ENCODE measurements at regions not wholly inside any gene's neighbourhood (a gene's known extent, or its start where the extent isn't known, plus 50 kb on each side); places are given as distances from the start of the nearest gene placed in this dataset.
A peak's percentile ranks its signal among the peaks of the same experiment; 100 is the strongest.

GRCh38 chr5:88524941-88525340 lies 256.3 kb upstream of the TMEM161B start:
- DNase-seq (ENCODE audit: low spot score in 2 of 2) (no peak), ATAC-seq (replicated peaks; ENCODE audit: extremely low read depth, poor library complexity, severe bottlenecking) (no peak)
- no peaks in the 10 kb centered on the region for H3K4me1 Mint-ChIP-seq
- peaks cover 61% of the 10 kb centered on the region for H3K27me3 Mint-ChIP-seq
- H3K36me3 Mint-ChIP-seq (ENCODE audit: insufficient read depth) = no peaks in the 10 kb centered on the region
- no peaks in the 10 kb centered on the region for H3K9me3 Mint-ChIP-seq
- no peak overlapping the region for H3K27ac Mint-ChIP-seq (ENCODE audit: low read depth)
- no peak overlapping the region for H3K4me3 Mint-ChIP-seq

- Mint-ChIP-seq H3K4me3 (no peak overlapping the region), H3K36me3 (ENCODE audit: insufficient read depth) (no peaks in the 10 kb centered on the region), H3K9me3 (no peaks in the 10 kb centered on the region), H3K27me3 (peaks cover 42% of the 10 kb centered on the region), H3K4me1 (no peaks in the 10 kb centered on the region), H3K27ac (ENCODE audit: low read depth) (no peak overlapping the region)
- no peak for DNase-seq (ENCODE audit: low spot score in 2 of 2)
- no peak for ATAC-seq (replicated peaks; ENCODE audit: extremely low read depth, poor library complexity, severe bottlenecking)
Measured at GRCh38 chr5:88519066-88519465, 250.4 kb upstream of the TMEM161B start.

- H3K27me3 Mint-ChIP-seq = peaks cover 48% of the 10 kb centered on the region
- no peaks in the 10 kb centered on the region for H3K4me1 Mint-ChIP-seq
- H3K27ac Mint-ChIP-seq (ENCODE audit: low read depth) = no peak overlapping the region
- no peaks in the 10 kb centered on the region for H3K9me3 Mint-ChIP-seq
- DNase-seq (ENCODE audit: low spot score in 2 of 2) (no peak), ATAC-seq (replicated peaks; ENCODE audit: extremely low read depth, poor library complexity, severe bottlenecking) (no peak)
- no peak overlapping the region for H3K4me3 Mint-ChIP-seq
- no peaks in the 10 kb centered on the region for H3K36me3 Mint-ChIP-seq (ENCODE audit: insufficient read depth)
Measured at GRCh38 chr5:88518131-88519016, 249.7 kb upstream of the TMEM161B start.

DNA sequence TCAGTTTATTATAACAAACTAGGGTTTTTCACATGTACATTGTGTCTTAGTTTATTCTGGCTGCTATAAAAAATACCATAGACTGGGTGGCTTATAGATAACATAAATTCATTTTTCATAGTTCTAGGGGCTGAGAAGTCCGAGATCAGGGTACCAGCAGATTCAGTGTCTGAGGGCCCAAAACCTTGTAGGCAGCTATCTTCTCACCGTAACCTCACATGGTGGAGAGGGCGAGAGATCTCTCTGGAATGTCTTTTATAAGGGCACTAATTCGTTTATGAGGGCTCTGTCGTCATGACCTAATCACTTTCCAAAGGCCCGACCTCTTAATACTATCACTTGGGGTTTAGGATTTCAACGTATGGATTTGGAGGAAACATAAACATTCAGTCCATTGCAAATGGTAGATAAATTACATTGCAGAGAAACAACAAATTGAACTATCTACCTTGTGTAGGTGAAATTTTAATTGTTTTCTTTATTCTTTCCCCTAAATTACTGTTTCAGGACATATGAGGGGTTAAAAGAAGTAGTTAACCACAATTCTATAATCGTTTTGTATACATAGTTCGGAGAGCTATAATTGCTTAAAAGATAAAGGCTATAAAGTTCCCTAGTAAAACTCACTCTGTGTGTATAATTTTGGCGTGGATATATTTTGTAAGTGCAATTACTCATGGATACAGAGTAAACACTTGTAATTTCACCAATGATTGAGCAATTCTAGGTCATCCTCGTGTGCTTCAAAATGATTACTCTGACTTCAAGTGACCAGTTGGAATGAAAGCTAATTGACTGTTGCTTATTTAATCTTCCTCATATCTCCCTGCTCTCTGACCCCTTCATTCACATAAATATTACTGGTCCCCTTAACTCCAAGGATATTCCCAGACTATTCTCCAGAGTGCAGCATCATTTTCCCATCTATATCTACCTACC lies 247.5 kb upstream of the TMEM161B start:
- Mint-ChIP-seq H3K4me3 (no peak overlapping the region), H3K36me3 (ENCODE audit: insufficient read depth) (no peaks in the 10 kb centered on the region)
- no peak for ATAC-seq (replicated peaks; ENCODE audit: extremely low read depth, poor library complexity, severe bottlenecking)

DNA sequence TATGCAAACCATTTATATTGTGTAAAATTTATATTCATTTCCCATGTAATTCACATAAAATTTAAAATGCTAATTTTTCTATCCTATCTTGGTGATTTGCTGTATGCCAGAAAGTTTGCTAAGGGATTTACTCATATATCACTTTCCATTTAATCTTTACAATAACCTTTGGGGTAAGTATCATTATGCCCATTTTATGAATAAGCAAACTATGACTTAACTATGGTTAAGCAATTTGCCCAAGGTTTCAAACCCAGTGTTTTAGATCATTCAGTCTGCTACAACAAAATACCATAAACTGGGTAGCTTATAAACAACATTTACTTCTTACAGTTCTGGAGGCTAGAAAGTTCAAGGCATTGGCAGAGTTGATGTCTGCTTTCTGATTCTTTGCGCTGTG lies 246.4 kb upstream of the TMEM161B start:
- Mint-ChIP-seq H3K9me3 (no peaks in the 10 kb centered on the region), H3K4me3 (no peak overlapping the region), H3K27me3 (peaks cover 30% of the 10 kb centered on the region), H3K4me1 (no peaks in the 10 kb centered on the region), H3K36me3 (ENCODE audit: insufficient read depth) (no peaks in the 10 kb centered on the region), H3K27ac (ENCODE audit: low read depth) (no peak overlapping the region)
- DNase-seq (ENCODE audit: low spot score in 2 of 2) (no peak), ATAC-seq (replicated peaks; ENCODE audit: extremely low read depth, poor library complexity, severe bottlenecking) (no peak)

More for the DNA sequence above, 247.5 kb upstream of the TMEM161B start:
- Mint-ChIP-seq H3K9me3 (no peaks in the 10 kb centered on the region), H3K4me1 (no peaks in the 10 kb centered on the region), H3K27me3 (peaks cover 38% of the 10 kb centered on the region), H3K27ac (ENCODE audit: low read depth) (no peak overlapping the region)
- no peak for DNase-seq (ENCODE audit: low spot score in 2 of 2)

DNA sequence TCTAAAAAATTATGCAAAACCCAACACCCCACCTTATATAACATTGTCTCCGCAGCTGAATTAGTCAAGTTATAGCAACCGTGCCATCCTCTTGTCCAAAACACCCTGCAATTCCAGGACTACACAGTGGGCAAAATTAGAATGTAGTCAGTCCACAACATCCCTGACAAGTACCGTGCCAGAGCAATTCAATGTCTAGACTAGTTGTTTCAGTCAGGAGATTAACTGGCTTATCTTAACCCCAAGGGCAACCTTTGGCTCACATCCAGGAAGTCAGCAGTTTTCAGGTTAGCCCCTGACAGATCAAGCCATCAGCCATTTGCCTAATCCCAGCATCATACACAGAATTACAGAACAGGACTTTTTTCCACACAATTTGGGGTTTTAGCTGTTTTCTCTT lies 240.8 kb upstream of the TMEM161B start:
- Mint-ChIP-seq H3K27me3 (peaks cover 28% of the 10 kb centered on the region), H3K36me3 (ENCODE audit: insufficient read depth) (no peaks in the 10 kb centered on the region), H3K4me3 (no peak overlapping the region), H3K4me1 (no peaks in the 10 kb centered on the region), H3K9me3 (no peaks in the 10 kb centered on the region), H3K27ac (ENCODE audit: low read depth) (no peak overlapping the region)
- no peak for DNase-seq (ENCODE audit: low spot score in 2 of 2)
- no peak for ATAC-seq (replicated peaks; ENCODE audit: extremely low read depth, poor library complexity, severe bottlenecking)

DNA sequence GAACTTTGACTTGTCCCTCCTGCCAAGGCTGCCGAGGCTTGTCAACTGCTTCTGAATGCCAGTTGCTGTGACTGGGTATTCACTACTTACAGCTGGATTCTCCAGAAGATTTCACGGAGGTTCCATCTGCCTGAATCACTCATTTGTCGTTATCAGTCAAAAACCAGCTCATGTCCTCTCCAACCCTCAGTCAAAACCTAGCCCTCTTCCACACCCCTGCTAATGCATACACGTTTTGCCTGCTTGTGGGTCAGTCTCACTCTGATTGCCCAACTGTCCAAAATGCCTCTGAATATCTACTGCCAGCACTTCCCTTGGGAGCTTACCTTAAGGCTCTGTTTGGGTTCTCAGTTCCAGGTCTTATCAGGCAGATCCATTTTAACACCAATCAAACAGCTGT lies 238.6 kb upstream of the TMEM161B start:
- Mint-ChIP-seq H3K27ac (ENCODE audit: low read depth) (no peak overlapping the region), H3K36me3 (ENCODE audit: insufficient read depth) (peaks cover 3% of the 10 kb centered on the region), H3K4me3 (no peak overlapping the region), H3K27me3 (peaks cover 18% of the 10 kb centered on the region), H3K4me1 (peaks cover 7% of the 10 kb centered on the region), H3K9me3 (no peaks in the 10 kb centered on the region)
- no peak for ATAC-seq (replicated peaks; ENCODE audit: extremely low read depth, poor library complexity, severe bottlenecking)
- DNase-seq (ENCODE audit: low spot score in 2 of 2) = no peak

- ATAC-seq (replicated peaks; ENCODE audit: extremely low read depth, poor library complexity, severe bottlenecking) = no peak
- no peak for DNase-seq (ENCODE audit: low spot score in 2 of 2)
- no peak overlapping the region for H3K27ac Mint-ChIP-seq (ENCODE audit: low read depth)
Measured at GRCh38 chr5:88503406-88503805, 234.8 kb upstream of the TMEM161B start.

GRCh38 chr5:88503041-88503345 lies 234.3 kb upstream of the TMEM161B start:
- ATAC-seq (replicated peaks; ENCODE audit: extremely low read depth, poor library complexity, severe bottlenecking) = no peak
- H3K27ac Mint-ChIP-seq (ENCODE audit: low read depth) = peak overlapping the region; percentile 95
- H3K27me3 Mint-ChIP-seq = peaks cover 20% of the 10 kb centered on the region
- DNase-seq (ENCODE audit: low spot score in 2 of 2) = no peak
- peaks cover 3% of the 10 kb centered on the region for H3K36me3 Mint-ChIP-seq (ENCODE audit: insufficient read depth)
- no peaks in the 10 kb centered on the region for H3K9me3 Mint-ChIP-seq
- H3K4me1 Mint-ChIP-seq = peaks cover 7% of the 10 kb centered on the region
- peak overlapping the region; percentile 86 for H3K4me3 Mint-ChIP-seq

More at GRCh38 chr5:88503406-88503805, 234.8 kb upstream of the TMEM161B start:
- Mint-ChIP-seq H3K4me1 (peaks cover 7% of the 10 kb centered on the region), H3K4me3 (peak overlapping the region; percentile 86), H3K9me3 (no peaks in the 10 kb centered on the region), H3K36me3 (ENCODE audit: insufficient read depth) (peaks cover 3% of the 10 kb centered on the region), H3K27me3 (peaks cover 18% of the 10 kb centered on the region)

DNA sequence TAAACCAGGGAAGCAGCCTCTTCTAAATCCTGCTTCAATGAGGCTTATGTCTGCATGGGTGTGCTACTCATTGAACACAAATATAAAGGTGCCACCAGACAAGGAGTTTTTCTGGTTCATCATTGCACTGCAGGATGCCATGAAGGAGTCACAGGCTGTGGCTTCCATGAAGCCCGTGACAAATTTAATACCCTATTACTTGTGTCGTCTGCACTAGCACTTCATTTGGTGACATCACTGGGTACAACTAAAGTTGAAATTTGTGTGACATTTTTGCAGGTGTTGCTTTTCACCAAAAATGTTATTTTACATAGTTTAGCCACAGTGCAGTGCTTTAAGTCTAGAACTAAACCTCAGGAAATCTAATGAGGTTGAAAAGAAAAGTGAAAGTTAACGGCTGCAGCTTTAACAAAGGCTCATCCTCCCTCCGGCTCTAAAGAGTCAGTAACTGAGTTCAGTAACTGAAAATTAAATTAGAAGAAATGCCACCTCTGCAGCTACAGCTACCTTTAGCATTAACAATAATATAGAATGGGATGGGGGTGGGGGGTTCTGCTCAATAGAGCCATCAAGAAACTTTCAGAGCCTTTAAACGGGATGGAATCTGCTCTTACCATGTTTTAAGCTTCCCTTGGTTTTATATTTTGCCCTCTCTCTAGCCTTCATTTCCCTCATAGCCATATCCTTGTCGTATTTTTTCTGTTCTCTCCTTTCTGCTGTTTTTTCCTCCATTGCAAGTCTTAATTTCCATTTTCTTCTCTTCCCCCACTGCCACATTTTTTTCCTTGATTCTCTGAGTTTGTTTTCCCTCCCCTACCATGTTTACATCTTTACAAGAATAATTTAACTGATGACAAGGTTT lies 233.8 kb upstream of the TMEM161B start:
- Mint-ChIP-seq H3K9me3 (no peaks in the 10 kb centered on the region), H3K27me3 (peaks cover 20% of the 10 kb centered on the region), H3K4me1 (peaks cover 7% of the 10 kb centered on the region), H3K4me3 (peak overlapping the region; percentile 86), H3K36me3 (ENCODE audit: insufficient read depth) (peaks cover 3% of the 10 kb centered on the region), H3K27ac (ENCODE audit: low read depth) (peak overlapping the region; percentile 95)
- DNase-seq (ENCODE audit: low spot score in 2 of 2) = no peak
- ATAC-seq (replicated peaks; ENCODE audit: extremely low read depth, poor library complexity, severe bottlenecking) = peak; percentile 82

DNA sequence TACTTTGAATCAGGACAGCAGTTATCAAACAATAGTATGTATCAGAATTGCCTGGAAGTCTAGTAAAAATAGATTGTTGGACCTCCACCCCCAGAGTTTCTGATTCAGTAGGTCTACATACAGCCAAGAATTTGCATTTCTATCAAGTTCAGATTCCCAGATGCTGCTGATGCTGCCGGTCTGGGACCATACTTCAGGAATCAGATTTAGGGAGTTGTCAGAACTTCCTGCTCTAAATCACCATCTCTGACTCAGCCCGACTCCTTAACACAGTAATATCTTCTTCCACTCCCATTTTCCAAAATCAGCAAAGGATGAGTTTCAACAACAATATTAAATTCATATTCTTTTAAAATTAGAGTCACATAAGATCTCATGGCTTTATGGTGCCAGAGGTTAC lies 227.2 kb upstream of the TMEM161B start:
- Mint-ChIP-seq H3K4me1 (no peaks in the 10 kb centered on the region), H3K27me3 (peaks cover 44% of the 10 kb centered on the region), H3K9me3 (no peaks in the 10 kb centered on the region), H3K4me3 (no peak overlapping the region), H3K36me3 (ENCODE audit: insufficient read depth) (no peaks in the 10 kb centered on the region), H3K27ac (ENCODE audit: low read depth) (no peak overlapping the region)
- no peak for ATAC-seq (replicated peaks; ENCODE audit: extremely low read depth, poor library complexity, severe bottlenecking)
- DNase-seq (ENCODE audit: low spot score in 2 of 2) = no peak

DNA sequence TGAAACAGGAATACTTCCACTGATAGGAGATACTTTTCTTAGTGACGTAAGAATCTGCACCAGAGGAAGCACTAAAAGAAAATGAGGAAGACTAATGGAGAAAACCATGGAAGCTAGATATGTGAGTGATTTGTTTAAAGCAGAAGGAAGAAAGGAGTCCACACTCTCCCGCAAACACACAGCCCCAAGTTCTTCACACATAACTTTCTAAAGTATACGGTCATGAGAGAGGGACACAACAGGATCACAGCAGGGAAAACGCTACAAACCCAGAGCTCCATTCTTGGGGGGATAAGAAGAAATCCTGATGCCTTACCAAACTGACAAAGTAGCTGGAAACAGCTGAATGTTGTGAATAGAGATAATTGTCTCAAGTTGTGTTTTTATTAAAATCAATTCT lies 222.2 kb upstream of the TMEM161B start:
- Mint-ChIP-seq H3K27me3 (peaks cover 45% of the 10 kb centered on the region), H3K4me3 (no peak overlapping the region), H3K27ac (ENCODE audit: low read depth) (no peak overlapping the region), H3K9me3 (no peaks in the 10 kb centered on the region), H3K36me3 (ENCODE audit: insufficient read depth) (no peaks in the 10 kb centered on the region), H3K4me1 (no peaks in the 10 kb centered on the region)
- ATAC-seq (replicated peaks; ENCODE audit: extremely low read depth, poor library complexity, severe bottlenecking) (no peak), DNase-seq (ENCODE audit: low spot score in 2 of 2) (no peak)

Data from central memory CD8-positive, alpha-beta T cell (primary cell).